Thoracic aorta (tissue), 2 donors: ENCODE measurements at regions not wholly inside any gene's neighbourhood (a gene's known extent, or its start where the extent isn't known, plus 50 kb on each side); places are given as distances from the start of the nearest gene placed in this dataset.
A peak's percentile ranks its signal among the peaks of the same experiment; 100 is the strongest.

Source experiments
- ATAC-seq: fragments of 150-250 bp; one replicate; pipeline ENCODE4 v1.8.0; 2017; ENCODE audit warnings: low read depth; ENCODE audit not compliant: insufficient number of reproducible peaks, low FRiP score
- DNase-seq: peaks from one replicate; pipeline ENCODE4 v3.0.0-alpha.2; 2020; ENCODE audit warnings: low spot score
- H3K27ac ChIP-seq, 2 donors: fragments of 200-600 bp; sonication (generic); 1 replicate in 1 of 2; 2 replicates in 1 of 2; pipeline ENCODE4 v1.5.1; 2016; ENCODE audit warnings: mild to moderate bottlenecking in 2 of 2, moderate library complexity in 2 of 2
- H3K27me3 ChIP-seq: fragments of 200-600 bp; sonication (generic); replicated peaks from 2 replicates; pipeline ENCODE4 v1.6.0; 2016; ENCODE audit warnings: mild to moderate bottlenecking; ENCODE audit not compliant: insufficient read depth
- H3K36me3 ChIP-seq: fragments of 200-600 bp; sonication (generic); one replicate; pipeline ENCODE4 v1.5.1; 2016
- H3K4me1 ChIP-seq, 2 donors: fragments of 200-600 bp; sonication (generic); 1 replicate in 1 of 2; 2 replicates in 1 of 2; pipeline versions ENCODE4 v1.5.1 to v1.6.0; 2016; ENCODE audit warnings: low read depth in 2 of 2, mild to moderate bottlenecking in 1 of 2; ENCODE audit not compliant: control insufficient read depth in 1 of 2
- H3K4me3 ChIP-seq: fragments of 200-600 bp; sonication (generic); 2 replicates; pipeline ENCODE4 v1.5.1; 2016; ENCODE audit warnings: mild to moderate bottlenecking
- H3K9me3 ChIP-seq: fragments of 200-600 bp; sonication (generic); 2 replicates; pipeline ENCODE4 v1.5.1; 2016
- CTCF ChIP-seq: fragments of 200-600 bp; sonication (generic); IDR thresholded peaks from one replicate; pipeline ENCODE4 v1.5.1; 2019; ENCODE audit warnings: antibody characterized with exemption

- no peaks in the 10 kb centered on the region for H3K9me3 ChIP-seq
- DNase-seq (no peak), ATAC-seq (no peak)
- no peak overlapping the region for H3K27ac ChIP-seq
- peaks cover 9 to 32% of the 10 kb centered on the region in 2 donors for H3K4me1 ChIP-seq
- no peaks in the 10 kb centered on the region for H3K27me3 ChIP-seq
- H3K36me3 ChIP-seq, result no peaks in the 10 kb centered on the region
- no peak overlapping the region for H3K4me3 ChIP-seq
- no peak for TF ChIP-seq CTCF
Measured at GRCh38 chr3:66593978-66594377, 93.2 kb upstream of the LRIG1 start.

GRCh38 chr3:66597308-66597863 lies 96.6 kb upstream of the LRIG1 start:
- Histone ChIP-seq H3K4me1 (peaks cover 4 to 25% of the 10 kb centered on the region in 2 donors), H3K4me3 (no peak overlapping the region)
- no peak for ATAC-seq

GRCh38 chr3:66598168-66598567 lies 97.3 kb upstream of the LRIG1 start:
- DNase-seq (peak; percentile 6), ATAC-seq (peak; percentile 67)
- Histone ChIP-seq H3K36me3 (no peaks in the 10 kb centered on the region), H3K4me1 (peaks cover under 1 to 19% of the 10 kb centered on the region in 2 donors), H3K4me3 (peak overlapping the region; percentile 50), H3K27me3 (no peaks in the 10 kb centered on the region), H3K27ac (peak overlapping the region in 1 of 2 donors; percentile 33), H3K9me3 (no peaks in the 10 kb centered on the region)
- TF ChIP-seq CTCF, result no peak

More at GRCh38 chr3:66597308-66597863, 96.6 kb upstream of the LRIG1 start:
- TF ChIP-seq CTCF, result no peak
- H3K27ac ChIP-seq, result no peak overlapping the region
- no peaks in the 10 kb centered on the region for H3K9me3 ChIP-seq
- H3K27me3 ChIP-seq, result no peaks in the 10 kb centered on the region
- no peaks in the 10 kb centered on the region for H3K36me3 ChIP-seq
- DNase-seq, result no peak

- DNase-seq, result no peak
- ATAC-seq, result no peak
- no peak for TF ChIP-seq CTCF
- Histone ChIP-seq H3K4me3 (no peak overlapping the region), H3K27ac (no peak overlapping the region), H3K4me1 (peaks cover 0 to 24% of the 10 kb centered on the region in 2 donors), H3K9me3 (no peaks in the 10 kb centered on the region), H3K27me3 (no peaks in the 10 kb centered on the region), H3K36me3 (no peaks in the 10 kb centered on the region)
Measured at GRCh38 chr3:66602237-66602636, 101.4 kb upstream of the LRIG1 start.

GRCh38 chr3:66602691-66603090 lies 101.9 kb upstream of the LRIG1 start:
- Histone ChIP-seq H3K27ac (no peak overlapping the region), H3K27me3 (no peaks in the 10 kb centered on the region), H3K36me3 (no peaks in the 10 kb centered on the region), H3K4me1 (peaks cover 0 to 20% of the 10 kb centered on the region in 2 donors), H3K4me3 (no peak overlapping the region), H3K9me3 (no peaks in the 10 kb centered on the region)
- no peak for TF ChIP-seq CTCF
- DNase-seq (no peak), ATAC-seq (no peak)
